Activated CD4-positive, alpha-beta memory T cell treated with anti-CD3 and anti-CD28 coated beads for 36 hours (primary cell): ENCODE measurements at regions not wholly inside any gene's neighbourhood (a gene's known extent, or its start where the extent isn't known, plus 50 kb on each side); places are given as distances from the start of the nearest gene placed in this dataset.

Experiments used
- CTCF ChIA-PET: fragments of 350-600 bp; sonication (Branson Sonifier 250); formaldehyde crosslinking; loops from one replicate; lab custom pipeline; 2021; ENCODE audit warnings: antibody characterized with exemption, inconsistent platforms; lab: Charles Lee
- POLR2A ChIA-PET: fragments of 350-600 bp; sonication (Branson Sonifier 250); formaldehyde crosslinking; loops from one replicate; lab custom pipeline; 2021; ENCODE audit warnings: antibody characterized with exemption; lab: Charles Lee
- DNase-seq: peaks from one replicate; pipeline ENCODE4 v3.0.0-alpha.2; 2020
- H3K27ac Mint-ChIP-seq: one replicate; pipeline ENCODE4 v1.8.0; 2021; ENCODE audit warnings: mixed read lengths
- H3K27me3 Mint-ChIP-seq: one replicate; pipeline ENCODE4 v1.8.0; 2021; ENCODE audit warnings: mixed read lengths
- H3K36me3 Mint-ChIP-seq: one replicate; pipeline ENCODE4 v1.8.0; 2021; ENCODE audit warnings: mixed read lengths
- H3K4me1 Mint-ChIP-seq: one replicate; pipeline ENCODE4 v1.8.0; 2021; ENCODE audit warnings: low read depth, mixed read lengths
- H3K4me3 Mint-ChIP-seq: one replicate; pipeline ENCODE4 v1.8.0; 2021; ENCODE audit warnings: mild to moderate bottlenecking, mixed read lengths
- H3K9me3 Mint-ChIP-seq: one replicate; pipeline ENCODE4 v1.8.0; 2021; ENCODE audit warnings: mixed read lengths
- intact Hi-C: fragments of 100-400 bp; cut with micrococcal nuclease; formaldehyde crosslinking; loops from one replicate; pipeline ENCODE4 v1.15.1; 2023

- H3K4me1 Mint-ChIP-seq = peaks cover 8% of the 10 kb centered on the region
- intact Hi-C loops = no loop called here
- peaks cover 19% of the 10 kb centered on the region for H3K27me3 Mint-ChIP-seq
- H3K27ac Mint-ChIP-seq = no peak overlapping the region
- ChIA-PET CTCF (no interaction called here), POLR2A (no interaction called here)
- H3K36me3 Mint-ChIP-seq = no peaks in the 10 kb centered on the region
- DNase-seq = no peak
- no peaks in the 10 kb centered on the region for H3K9me3 Mint-ChIP-seq
- no peak overlapping the region for H3K4me3 Mint-ChIP-seq
Measured at GRCh38 chr6:15871276-15871675, 208.4 kb upstream of the DTNBP1 start.

- ChIA-PET POLR2A (no interaction called here), CTCF (interaction anchor here (0.6 kb wide), 1 partner anchor 431 kb away, joined by 3 read pairs; no protein-coding TSS in a partner anchor)
- H3K9me3 Mint-ChIP-seq = no peaks in the 10 kb centered on the region
- intact Hi-C loops = no loop called here
- no peak overlapping the region for H3K27ac Mint-ChIP-seq
- H3K36me3 Mint-ChIP-seq = no peaks in the 10 kb centered on the region
- no peak for DNase-seq
- H3K27me3 Mint-ChIP-seq = peaks cover 22% of the 10 kb centered on the region
- no peaks in the 10 kb centered on the region for H3K4me1 Mint-ChIP-seq
- no peak overlapping the region for H3K4me3 Mint-ChIP-seq
Measured at GRCh38 chr6:15870333-15871043, 207.7 kb upstream of the DTNBP1 start.

GRCh38 chr6:15864708-15865062 is 201.9 kb upstream of the DTNBP1 start:
- no peaks in the 10 kb centered on the region for H3K9me3 Mint-ChIP-seq
- intact Hi-C loops = no loop called here
- H3K27ac Mint-ChIP-seq = no peak overlapping the region
- ChIA-PET CTCF (interaction anchor here (1.1 kb wide), 1 partner anchor 318 kb away, joined by 3 read pairs; no protein-coding TSS in a partner anchor), POLR2A (no interaction called here)
- no peak for DNase-seq
- peaks cover 12% of the 10 kb centered on the region for H3K27me3 Mint-ChIP-seq
- H3K36me3 Mint-ChIP-seq = no peaks in the 10 kb centered on the region
- no peak overlapping the region for H3K4me3 Mint-ChIP-seq
- no peaks in the 10 kb centered on the region for H3K4me1 Mint-ChIP-seq

- H3K27ac Mint-ChIP-seq = no peak overlapping the region
- CTCF ChIA-PET = interaction anchor here (1.1 kb wide), 1 partner anchor 319 kb away, joined by 3 read pairs; no protein-coding TSS in a partner anchor
- no peaks in the 10 kb centered on the region for H3K4me1 Mint-ChIP-seq
- intact Hi-C loops = no loop called here
- H3K9me3 Mint-ChIP-seq = no peaks in the 10 kb centered on the region
- POLR2A ChIA-PET = no interaction called here
- H3K4me3 Mint-ChIP-seq = no peak overlapping the region
- DNase-seq = no peak
- no peaks in the 10 kb centered on the region for H3K36me3 Mint-ChIP-seq
- peaks cover 12% of the 10 kb centered on the region for H3K27me3 Mint-ChIP-seq
Measured at GRCh38 chr6:15864038-15864707, 201.3 kb upstream of the DTNBP1 start.

GRCh38 chr6:15862810-15863209 is 200.0 kb upstream of the DTNBP1 start:
- H3K4me1 Mint-ChIP-seq = no peaks in the 10 kb centered on the region
- no peaks in the 10 kb centered on the region for H3K36me3 Mint-ChIP-seq
- H3K27me3 Mint-ChIP-seq = peaks cover 12% of the 10 kb centered on the region
- H3K4me3 Mint-ChIP-seq = no peak overlapping the region
- CTCF ChIA-PET = interaction anchor here (0.7 kb wide), 1 partner anchor 320 kb away, joined by 3 read pairs; no protein-coding TSS in a partner anchor
- no peaks in the 10 kb centered on the region for H3K9me3 Mint-ChIP-seq
- no peak overlapping the region for H3K27ac Mint-ChIP-seq
- POLR2A ChIA-PET = no interaction called here
- no peak for DNase-seq
- intact Hi-C loops = no loop called here

GRCh38 chr6:15861486-15861885 is 198.7 kb upstream of the DTNBP1 start:
- Mint-ChIP-seq H3K27ac (no peak overlapping the region), H3K4me3 (no peak overlapping the region), H3K36me3 (no peaks in the 10 kb centered on the region), H3K4me1 (no peaks in the 10 kb centered on the region), H3K9me3 (no peaks in the 10 kb centered on the region), H3K27me3 (peaks cover 12% of the 10 kb centered on the region)
- DNase-seq = no peak
- ChIA-PET CTCF (no interaction called here), POLR2A (no interaction called here)
- intact Hi-C loops = no loop called here

- intact Hi-C loops = no loop called here
- H3K36me3 Mint-ChIP-seq = no peaks in the 10 kb centered on the region
- DNase-seq = no peak
- peaks cover 1% of the 10 kb centered on the region for H3K4me1 Mint-ChIP-seq
- ChIA-PET POLR2A (no interaction called here), CTCF (no interaction called here)
- no peak overlapping the region for H3K27ac Mint-ChIP-seq
- H3K9me3 Mint-ChIP-seq = no peaks in the 10 kb centered on the region
- peaks cover 15% of the 10 kb centered on the region for H3K27me3 Mint-ChIP-seq
- H3K4me3 Mint-ChIP-seq = no peak overlapping the region
Measured at GRCh38 chr6:15854826-15855710, 192.2 kb upstream of the DTNBP1 start.

GRCh38 chr6:15854378-15854777 is 191.6 kb upstream of the DTNBP1 start:
- intact Hi-C loops = no loop called here
- no peak for DNase-seq
- Mint-ChIP-seq H3K36me3 (no peaks in the 10 kb centered on the region), H3K27ac (no peak overlapping the region), H3K9me3 (no peaks in the 10 kb centered on the region), H3K4me1 (peaks cover 1% of the 10 kb centered on the region), H3K27me3 (peaks cover 14% of the 10 kb centered on the region), H3K4me3 (no peak overlapping the region)
- ChIA-PET CTCF (no interaction called here), POLR2A (no interaction called here)

GRCh38 chr6:15853259-15853658 is 190.4 kb upstream of the DTNBP1 start:
- Mint-ChIP-seq H3K27ac (no peak overlapping the region), H3K27me3 (peaks cover 14% of the 10 kb centered on the region), H3K9me3 (no peaks in the 10 kb centered on the region), H3K36me3 (no peaks in the 10 kb centered on the region), H3K4me3 (no peak overlapping the region), H3K4me1 (peaks cover 1% of the 10 kb centered on the region)
- POLR2A ChIA-PET = interaction anchor here (0.6 kb wide), 1 partner anchor 23 kb away, joined by 3 read pairs; no protein-coding TSS in a partner anchor
- CTCF ChIA-PET = no interaction called here
- intact Hi-C loops = no loop called here
- no peak for DNase-seq

GRCh38 chr6:15852289-15852688 is 189.5 kb upstream of the DTNBP1 start:
- Mint-ChIP-seq H3K27me3 (peaks cover 11% of the 10 kb centered on the region), H3K4me3 (no peak overlapping the region), H3K36me3 (no peaks in the 10 kb centered on the region), H3K9me3 (no peaks in the 10 kb centered on the region), H3K4me1 (peaks cover 1% of the 10 kb centered on the region), H3K27ac (no peak overlapping the region)
- DNase-seq = no peak
- ChIA-PET POLR2A (interaction anchor here (0.6 kb wide), 1 partner anchor 24 kb away, joined by 3 read pairs; no protein-coding TSS in a partner anchor), CTCF (interaction anchor here (2.0 kb wide), 1 partner anchor 161 kb away, joined by 5 read pairs; no protein-coding TSS in a partner anchor)
- intact Hi-C loops = no loop called here

- Mint-ChIP-seq H3K4me1 (peaks cover 1% of the 10 kb centered on the region), H3K27me3 (peaks cover 5% of the 10 kb centered on the region), H3K4me3 (no peak overlapping the region), H3K27ac (no peak overlapping the region), H3K36me3 (no peaks in the 10 kb centered on the region), H3K9me3 (no peaks in the 10 kb centered on the region)
- no peak for DNase-seq
- intact Hi-C loops = no loop called here
- CTCF ChIA-PET = interaction anchor here (0.6 kb wide), 1 partner anchor 30 kb away, joined by 3 read pairs; no protein-coding TSS in a partner anchor
- POLR2A ChIA-PET = no interaction called here
Measured at GRCh38 chr6:15849395-15849794, 186.6 kb upstream of the DTNBP1 start.

GRCh38 chr6:15845492-15845891 is 182.7 kb upstream of the DTNBP1 start:
- H3K4me3 Mint-ChIP-seq = no peak overlapping the region
- no peak for DNase-seq
- H3K9me3 Mint-ChIP-seq = no peaks in the 10 kb centered on the region
- ChIA-PET POLR2A (interaction anchor here (0.6 kb wide), 1 partner anchor 47 kb away, joined by 3 read pairs; no protein-coding TSS in a partner anchor), CTCF (interaction anchor here (1.1 to 1.4 kb wide), 2 partner anchors 49 to 337 kb away, joined by 3 read pairs; no protein-coding TSS in a partner anchor)
- H3K4me1 Mint-ChIP-seq = no peaks in the 10 kb centered on the region
- peaks cover 8% of the 10 kb centered on the region for H3K27me3 Mint-ChIP-seq
- H3K36me3 Mint-ChIP-seq = no peaks in the 10 kb centered on the region
- intact Hi-C loops = no loop called here
- no peak overlapping the region for H3K27ac Mint-ChIP-seq
